Parathyroid adenoma (tissue), 2 donors: ENCODE measurements at regions not wholly inside any gene's neighbourhood (a gene's known extent, or its start where the extent isn't known, plus 50 kb on each side); places are given as distances from the start of the nearest gene placed in this dataset.
A peak's percentile ranks its signal among the peaks of the same experiment; 100 is the strongest.

Source experiments
- H2AFZ ChIP-seq: fragments of 300-600 bp; sonication (generic); one replicate; pipeline ENCODE4 v1.7.0; 2017; ENCODE audit warnings: antibody characterized with exemption, mild to moderate bottlenecking
- H3K27ac ChIP-seq: fragments of 300-600 bp; sonication (generic); one replicate; pipeline ENCODE4 v1.7.0; 2017
- H3K27me3 ChIP-seq: fragments of 300-600 bp; sonication (generic); one replicate; pipeline ENCODE4 v1.7.0; 2017; ENCODE audit warnings: low read length; ENCODE audit not compliant: control insufficient read depth, insufficient read depth
- H3K36me3 ChIP-seq: fragments of 300-600 bp; sonication (generic); one replicate; pipeline ENCODE4 v1.7.0; 2017; ENCODE audit warnings: low read length; ENCODE audit not compliant: control insufficient read depth, insufficient read depth
- H3K4me1 ChIP-seq: fragments of 300-600 bp; sonication (generic); one replicate; pipeline ENCODE4 v1.7.0; 2017; ENCODE audit warnings: control low read depth
- H3K4me2 ChIP-seq: fragments of 300-600 bp; sonication (generic); one replicate; pipeline ENCODE4 v1.7.0; 2017; ENCODE audit warnings: low read length
- H3K4me3 ChIP-seq: fragments of 300-600 bp; sonication (generic); one replicate; pipeline ENCODE4 v1.7.0; 2017; ENCODE audit warnings: low read depth, low read length
- H3K79me2 ChIP-seq: fragments of 300-600 bp; sonication (generic); one replicate; pipeline ENCODE4 v1.7.0; 2017; ENCODE audit warnings: control low read depth
- H3K9ac ChIP-seq: fragments of 300-600 bp; sonication (generic); one replicate; pipeline ENCODE4 v1.7.0; 2017; ENCODE audit warnings: mild to moderate bottlenecking
- H3K9me3 ChIP-seq: fragments of 300-600 bp; sonication (generic); one replicate; pipeline ENCODE4 v1.7.0; 2017; ENCODE audit warnings: low read length; ENCODE audit not compliant: control insufficient read depth
- CTCF ChIP-seq: fragments of 300-600 bp; sonication (generic); IDR thresholded peaks from one replicate; pipeline ENCODE4 v1.7.0; 2017; ENCODE audit warnings: antibody characterized with exemption, mild to moderate bottlenecking
- donor health status: primary hyperparathyroidism.

GRCh38 chr13:106349080-106349931 lies 186.2 kb downstream of the EFNB2 start:
- TF ChIP-seq CTCF = no peak
- Histone ChIP-seq H3K4me1 (no peaks in the 10 kb centered on the region), H3K9me3 (no peaks in the 10 kb centered on the region), H3K27ac (no peak overlapping the region), H3K4me3 (peak overlapping the region; percentile 36), H3K27me3 (no peaks in the 10 kb centered on the region), H3K79me2 (no peaks in the 10 kb centered on the region), H3K4me2 (peak overlapping the region; percentile 72), H3K36me3 (no peaks in the 10 kb centered on the region), H3K9ac (no peak overlapping the region), H2AFZ (peak overlapping the region; percentile 64)

GRCh38 chr13:106348075-106348840 lies 187.2 kb downstream of the EFNB2 start:
- Histone ChIP-seq H3K27ac (no peak overlapping the region), H3K79me2 (no peaks in the 10 kb centered on the region), H3K4me1 (no peaks in the 10 kb centered on the region), H3K27me3 (no peaks in the 10 kb centered on the region), H3K4me3 (peak overlapping the region; percentile 36), H3K9me3 (no peaks in the 10 kb centered on the region), H3K36me3 (no peaks in the 10 kb centered on the region), H3K4me2 (no peak overlapping the region), H2AFZ (no peak overlapping the region), H3K9ac (no peak overlapping the region)
- TF ChIP-seq CTCF = no peak

GRCh38 chr13:106344342-106344741 lies 191.1 kb downstream of the EFNB2 start:
- no peak overlapping the region for H2AFZ ChIP-seq
- H3K27ac ChIP-seq = no peak overlapping the region
- no peaks in the 10 kb centered on the region for H3K4me1 ChIP-seq
- no peak for TF ChIP-seq CTCF
- H3K79me2 ChIP-seq = no peaks in the 10 kb centered on the region
- H3K9me3 ChIP-seq = peaks cover 9% of the 10 kb centered on the region
- peak overlapping the region; percentile 59 for H3K4me2 ChIP-seq
- no peak overlapping the region for H3K9ac ChIP-seq
- no peaks in the 10 kb centered on the region for H3K36me3 ChIP-seq
- H3K4me3 ChIP-seq = no peak overlapping the region
- H3K27me3 ChIP-seq = no peaks in the 10 kb centered on the region

GRCh38 chr13:106343836-106344235 lies 191.6 kb downstream of the EFNB2 start:
- no peak overlapping the region for H3K9ac ChIP-seq
- H3K4me2 ChIP-seq = peak overlapping the region; percentile 59
- H3K79me2 ChIP-seq = no peaks in the 10 kb centered on the region
- peaks cover 9% of the 10 kb centered on the region for H3K9me3 ChIP-seq
- no peak overlapping the region for H3K27ac ChIP-seq
- no peaks in the 10 kb centered on the region for H3K4me1 ChIP-seq
- no peak for TF ChIP-seq CTCF
- H2AFZ ChIP-seq = peak overlapping the region; percentile 53
- H3K36me3 ChIP-seq = no peaks in the 10 kb centered on the region
- peak overlapping the region; percentile 35 for H3K4me3 ChIP-seq
- H3K27me3 ChIP-seq = no peaks in the 10 kb centered on the region
